HEK293 (cell line): ENCODE measurements at regions not wholly inside any gene's neighbourhood (a gene's known extent, or its start where the extent isn't known, plus 50 kb on each side); places are given as distances from the start of the nearest gene placed in this dataset.

Experiments
- CTCF ChIA-PET: fragments of 350-600 bp; formaldehyde crosslinking; extraction: SDS; loops from one replicate; lab custom pipeline; 2021; ENCODE audit warnings: antibody characterized with exemption; lab: Yijun Ruan, JAX
- POLR2A ChIA-PET: fragments of 300-600 bp; formaldehyde crosslinking; extraction: SDS; loops from one replicate; lab custom pipeline; 2020; ENCODE audit warnings: antibody characterized with exemption, inconsistent platforms; lab: Yijun Ruan, JAX
- H3K27ac ChIP-seq: fragments of 200-500 bp; sonication (Bioruptor generic); 2 replicates; pipeline ENCODE4 v1.5.1; 2014; ENCODE audit warnings: low read depth, low read length, control low read depth, inconsistent platforms; ENCODE audit errors: extremely low read depth
- H3K36me3 ChIP-seq, 2 experiments: fragments of 200-500 bp in 1 of 2; sonication (Bioruptor generic) in 1 of 2; 1 replicate in 1 of 2; 2 replicates in 1 of 2; pipeline ENCODE4 v1.5.1; 2014 to 2017; ENCODE audit warnings: inconsistent platforms in 2 of 2, low read length in 2 of 2; ENCODE audit not compliant: control insufficient read depth in 2 of 2, insufficient read depth in 1 of 2
- H3K4me1 ChIP-seq: fragments of 200-500 bp; sonication (Bioruptor generic); 2 replicates; pipeline ENCODE4 v1.5.1; 2014; ENCODE audit warnings: mild to moderate bottlenecking, low read length, inconsistent platforms; ENCODE audit not compliant: control insufficient read depth, insufficient read depth
- H3K4me3 ChIP-seq: 2 replicates; pipeline ENCODE4 v1.5.1; 2011; ENCODE audit warnings: low read depth, mild to moderate bottlenecking, control low read depth, low read length, moderate library complexity
- H3K9me3 ChIP-seq: fragments of 200-500 bp; sonication (Bioruptor generic); 2 replicates; pipeline ENCODE4 v1.5.1; 2014; ENCODE audit warnings: low read depth, low read length, inconsistent platforms; ENCODE audit not compliant: control insufficient read depth, insufficient read depth
- ZFP41 ChIP-seq: fragments of 450-650 bp; formaldehyde crosslinking; IDR thresholded peaks from 2 replicates; pipeline ENCODE4 v1.5.1; 2016; ENCODE audit warnings: missing biosample characterization, missing genetic modification characterization, borderline replicate concordance
- ZNF112 ChIP-seq: fragments of 450-650 bp; formaldehyde crosslinking; IDR thresholded peaks from 2 replicates; pipeline ENCODE4 v1.5.0; 2017; ENCODE audit warnings: missing biosample characterization, missing genetic modification characterization
- ZNF132 ChIP-seq: fragments of 450-650 bp; formaldehyde crosslinking; IDR thresholded peaks from 2 replicates; pipeline ENCODE4 v1.5.1; 2017; ENCODE audit warnings: missing biosample characterization, missing genetic modification characterization, borderline replicate concordance
- ZNF214 ChIP-seq: fragments of 450-650 bp; formaldehyde crosslinking; IDR thresholded peaks from 2 replicates; pipeline ENCODE4 v1.5.1; 2017; ENCODE audit warnings: missing biosample characterization, mild to moderate bottlenecking, missing genetic modification characterization, borderline replicate concordance
- ZNF335 ChIP-seq: fragments of 450-650 bp; formaldehyde crosslinking; conservative IDR thresholded peaks from 2 replicates; pipeline ENCODE4 v1.5.1; 2016; ENCODE audit warnings: missing biosample characterization, missing genetic modification characterization
- ZNF394 ChIP-seq: fragments of 450-650 bp; formaldehyde crosslinking; IDR thresholded peaks from 2 replicates; pipeline ENCODE4 v1.5.1; 2016; ENCODE audit warnings: missing biosample characterization, missing genetic modification characterization, mild to moderate bottlenecking, moderate library complexity, borderline replicate concordance
- ZNF544 ChIP-seq: fragments of 450-650 bp; formaldehyde crosslinking; IDR thresholded peaks from 2 replicates; pipeline ENCODE4 v1.5.0; 2017; ENCODE audit warnings: missing biosample characterization, missing genetic modification characterization
- ZNF571 ChIP-seq: fragments of 450-650 bp; formaldehyde crosslinking; IDR thresholded peaks from 2 replicates; pipeline ENCODE4 v1.5.0; 2017; ENCODE audit warnings: missing biosample characterization, missing genetic modification characterization
- ZNF621 ChIP-seq: fragments of 450-650 bp; formaldehyde crosslinking; IDR thresholded peaks from 2 replicates; pipeline ENCODE4 v1.5.1; 2017; ENCODE audit warnings: missing biosample characterization, missing genetic modification characterization
- ZNF660 ChIP-seq: fragments of 450-650 bp; IDR thresholded peaks from 2 replicates; pipeline ENCODE4 v1.5.1; 2018; ENCODE audit warnings: missing biosample characterization, mild to moderate bottlenecking, missing genetic modification characterization
- ZNF707 ChIP-seq: fragments of 450-650 bp; formaldehyde crosslinking; IDR thresholded peaks from 2 replicates; pipeline ENCODE4 v1.5.1; 2016; ENCODE audit warnings: missing biosample characterization, missing genetic modification characterization
- ZNF76 ChIP-seq: fragments of 450-650 bp; formaldehyde crosslinking; IDR thresholded peaks from 2 replicates; pipeline ENCODE4; 2016; ENCODE audit warnings: low read depth, missing biosample characterization, missing genetic modification characterization, borderline replicate concordance
- ZNF792 ChIP-seq: fragments of 450-650 bp; formaldehyde crosslinking; IDR thresholded peaks from 2 replicates; pipeline ENCODE4 v1.5.1; 2016; ENCODE audit warnings: missing biosample characterization, missing genetic modification characterization
- TF ChIP-seq, protein P1 (sequence below): fragments of 450-650 bp; formaldehyde crosslinking; IDR thresholded peaks from 2 replicates; pipeline ENCODE4 v1.5.1; 2016; ENCODE audit warnings: missing biosample characterization, missing genetic modification characterization, borderline replicate concordance
- TF ChIP-seq, protein P2 (sequence below): fragments of 450-650 bp; formaldehyde crosslinking; IDR thresholded peaks from 2 replicates; pipeline ENCODE4 v1.5.1; 2016; ENCODE audit warnings: missing biosample characterization, missing genetic modification characterization

DNA sequence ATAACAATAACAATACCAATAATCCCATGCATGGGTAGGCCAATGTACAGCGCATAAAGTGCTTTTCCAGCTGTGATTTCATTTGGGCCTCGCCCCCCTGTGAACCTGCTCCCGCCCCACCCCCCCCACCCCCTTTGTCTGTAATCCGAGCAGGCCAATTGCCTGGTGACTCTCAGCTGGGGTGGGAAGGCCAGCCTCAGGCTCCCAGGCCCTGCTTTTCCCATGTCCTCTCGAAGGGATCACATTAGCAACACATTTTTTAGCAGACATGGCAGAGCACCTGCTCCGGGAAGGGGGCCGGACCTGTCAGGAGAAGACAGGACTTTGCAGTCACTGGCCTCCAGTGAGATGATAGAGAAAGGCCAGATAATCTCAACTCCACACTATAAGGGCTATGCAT is 439.3 kb downstream of the RPS24 start (continued):
- TF ChIP-seq, protein P1, sequence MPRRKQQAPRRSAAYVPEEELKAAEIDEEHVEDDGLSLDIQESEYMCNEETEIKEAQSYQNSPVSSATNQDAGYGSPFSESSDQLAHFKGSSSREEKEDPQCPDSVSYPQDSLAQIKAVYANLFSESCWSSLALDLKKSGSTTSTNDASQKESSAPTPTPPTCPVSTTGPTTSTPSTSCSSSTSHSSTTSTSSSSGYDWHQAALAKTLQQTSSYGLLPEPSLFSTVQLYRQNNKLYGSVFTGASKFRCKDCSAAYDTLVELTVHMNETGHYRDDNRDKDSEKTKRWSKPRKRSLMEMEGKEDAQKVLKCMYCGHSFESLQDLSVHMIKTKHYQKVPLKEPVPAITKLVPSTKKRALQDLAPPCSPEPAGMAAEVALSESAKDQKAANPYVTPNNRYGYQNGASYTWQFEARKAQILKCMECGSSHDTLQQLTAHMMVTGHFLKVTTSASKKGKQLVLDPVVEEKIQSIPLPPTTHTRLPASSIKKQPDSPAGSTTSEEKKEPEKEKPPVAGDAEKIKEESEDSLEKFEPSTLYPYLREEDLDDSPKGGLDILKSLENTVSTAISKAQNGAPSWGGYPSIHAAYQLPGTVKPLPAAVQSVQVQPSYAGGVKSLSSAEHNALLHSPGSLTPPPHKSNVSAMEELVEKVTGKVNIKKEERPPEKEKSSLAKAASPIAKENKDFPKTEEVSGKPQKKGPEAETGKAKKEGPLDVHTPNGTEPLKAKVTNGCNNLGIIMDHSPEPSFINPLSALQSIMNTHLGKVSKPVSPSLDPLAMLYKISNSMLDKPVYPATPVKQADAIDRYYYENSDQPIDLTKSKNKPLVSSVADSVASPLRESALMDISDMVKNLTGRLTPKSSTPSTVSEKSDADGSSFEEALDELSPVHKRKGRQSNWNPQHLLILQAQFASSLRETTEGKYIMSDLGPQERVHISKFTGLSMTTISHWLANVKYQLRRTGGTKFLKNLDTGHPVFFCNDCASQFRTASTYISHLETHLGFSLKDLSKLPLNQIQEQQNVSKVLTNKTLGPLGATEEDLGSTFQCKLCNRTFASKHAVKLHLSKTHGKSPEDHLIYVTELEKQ (tag by site-specific recombination), result no peak
- no peak for TF ChIP-seq ZNF335 (tag by site-specific recombination)
- TF ChIP-seq ZNF76 (tag by site-specific recombination), result no peak
- no peak for TF ChIP-seq ZNF621 (tag by site-specific recombination)
- TF ChIP-seq ZFP41 (tag by site-specific recombination), result no peak
- TF ChIP-seq ZNF394 (tag by site-specific recombination), result no peak
- no peak for TF ChIP-seq ZNF792
- TF ChIP-seq ZNF660 (tag by site-specific recombination), result no peak

DNA sequence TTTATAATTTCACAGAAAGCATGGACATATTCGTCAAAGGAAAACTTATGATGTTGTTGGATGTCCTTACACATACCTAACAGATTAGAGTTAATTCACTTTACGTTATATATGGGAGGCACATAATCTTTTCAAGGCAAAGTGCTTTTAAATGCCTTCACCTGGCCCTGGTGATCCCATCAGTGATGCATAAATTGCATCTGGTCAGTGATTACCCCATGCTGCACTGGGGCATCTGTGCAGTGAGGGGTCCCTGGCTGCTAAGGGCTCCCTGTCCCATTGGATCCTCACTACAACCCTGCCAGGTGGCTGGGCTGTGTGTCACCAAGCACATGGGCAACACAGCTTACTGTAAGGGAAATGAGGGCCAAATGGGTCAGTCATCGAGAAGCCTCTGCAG is 441.1 kb downstream of the RPS24 start:
- no peak overlapping the region for H3K27ac ChIP-seq
- H3K36me3 ChIP-seq, result no peaks in the 10 kb centered on the region
- no peaks in the 10 kb centered on the region for H3K9me3 ChIP-seq
- TF ChIP-seq ZNF132 (no peak), ZNF707 (no peak)
- TF ChIP-seq, protein P2, sequence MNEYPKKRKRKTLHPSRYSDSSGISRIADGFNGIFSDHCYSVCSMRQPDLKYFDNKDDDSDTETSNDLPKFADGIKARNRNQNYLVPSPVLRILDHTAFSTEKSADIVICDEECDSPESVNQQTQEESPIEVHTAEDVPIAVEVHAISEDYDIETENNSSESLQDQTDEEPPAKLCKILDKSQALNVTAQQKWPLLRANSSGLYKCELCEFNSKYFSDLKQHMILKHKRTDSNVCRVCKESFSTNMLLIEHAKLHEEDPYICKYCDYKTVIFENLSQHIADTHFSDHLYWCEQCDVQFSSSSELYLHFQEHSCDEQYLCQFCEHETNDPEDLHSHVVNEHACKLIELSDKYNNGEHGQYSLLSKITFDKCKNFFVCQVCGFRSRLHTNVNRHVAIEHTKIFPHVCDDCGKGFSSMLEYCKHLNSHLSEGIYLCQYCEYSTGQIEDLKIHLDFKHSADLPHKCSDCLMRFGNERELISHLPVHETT (tag by site-specific recombination), result no peak
- TF ChIP-seq, all 188 proteins: peak for 0
- POLR2A ChIA-PET, result no interaction called here
- CTCF ChIA-PET, result no interaction called here
- no peaks in the 10 kb centered on the region; the same call in 1 of the 2 replicates for H3K4me1 ChIP-seq
- no peak overlapping the region for H3K4me3 ChIP-seq

DNA sequence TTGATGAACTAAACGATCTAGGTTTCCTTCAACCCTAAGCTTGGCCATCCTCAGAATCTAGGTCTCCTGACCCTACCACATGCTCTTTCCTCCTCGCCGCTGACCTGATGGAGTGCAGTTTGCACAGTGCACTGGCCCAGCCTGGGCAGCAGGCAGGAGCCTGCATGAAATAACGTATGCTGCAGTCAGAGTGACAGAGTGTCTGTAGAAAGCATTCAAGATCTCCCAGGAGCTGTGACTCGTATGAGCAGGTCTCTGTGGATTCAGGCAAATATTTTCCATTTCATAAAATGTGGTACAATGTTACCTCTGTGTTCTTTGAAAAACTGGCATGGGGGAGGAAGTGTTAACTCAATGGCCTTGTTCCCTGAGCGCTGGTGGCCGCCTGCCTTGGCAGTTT is 441.8 kb downstream of the RPS24 start:
- no peaks in the 10 kb centered on the region for H3K36me3 ChIP-seq
- ChIA-PET POLR2A (no interaction called here), CTCF (no interaction called here)
- no peaks in the 10 kb centered on the region; the same call in 1 of the 2 replicates for H3K4me1 ChIP-seq
- no peak overlapping the region for H3K27ac ChIP-seq
- TF ChIP-seq ZNF571, result no peak
- 0 out of 2 replicates have a peak, but pooled peaks have one; percentile 0 for TF ChIP-seq ZNF214 (tag by site-specific recombination)
- no peak overlapping the region for H3K4me3 ChIP-seq
- no peaks in the 10 kb centered on the region for H3K9me3 ChIP-seq

DNA sequence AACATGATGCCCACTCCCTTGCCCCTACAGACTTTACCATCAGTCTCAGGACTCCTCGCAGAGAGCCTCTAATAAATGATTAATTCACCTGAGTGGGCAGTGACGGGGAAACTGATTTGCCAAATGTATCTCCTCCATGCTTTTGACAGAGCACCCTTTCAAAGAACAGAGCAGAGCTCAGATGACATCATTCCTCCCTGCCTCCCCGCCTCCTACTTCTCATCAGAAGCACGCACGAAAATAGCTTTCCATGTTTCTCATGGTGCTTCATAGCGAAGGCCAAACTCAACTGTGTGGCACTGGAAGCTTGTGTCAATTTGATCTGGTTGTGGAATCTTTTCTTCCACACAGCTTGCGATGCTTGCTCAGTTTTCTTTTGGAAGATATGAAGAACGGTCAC is 442.5 kb downstream of the RPS24 start:
- no peaks in the 10 kb centered on the region; the same call in 1 of the 2 replicates for H3K4me1 ChIP-seq
- no peaks in the 10 kb centered on the region for H3K9me3 ChIP-seq
- POLR2A ChIA-PET, result no interaction called here
- H3K4me3 ChIP-seq, result no peak overlapping the region
- H3K27ac ChIP-seq, result no peak overlapping the region
- TF ChIP-seq ZNF112 (tag by site-specific recombination), result no peak
- TF ChIP-seq ZNF544 (tag by site-specific recombination), result no peak
- H3K36me3 ChIP-seq, result no peaks in the 10 kb centered on the region
- CTCF ChIA-PET, result no interaction called here
